ENCODE measurements at regions not wholly inside any gene's neighbourhood (a gene's known extent, or its start where the extent isn't known, plus 50 kb on each side); places are given as distances from the start of the nearest gene placed in this dataset.

- no peak for TF ChIP-seq SPI1 (IDR thresholded peaks at IDR 0.05; ENCODE audit: borderline replicate concordance, low read depth)
- TF ChIP-seq POLR2AphosphoS5 (IDR thresholded peaks at IDR 0.05; ENCODE audit: low read depth): no peak
- no peak for TF ChIP-seq GABPA (IDR thresholded peaks at IDR 0.05; ENCODE audit: low read depth)
- TF ChIP-seq REST (IDR thresholded peaks at IDR 0.05; ENCODE audit: insufficient replicate concordance, low read depth): no peak
- TF ChIP-seq CTCF (IDR thresholded peaks at IDR 0.05; ENCODE audit: insufficient read depth, low read length): no peak
- Histone ChIP-seq H3K27me3 (ENCODE audit: insufficient read depth, poor library complexity, severe bottlenecking) (peaks cover 8% of the 10 kb centered on the region), H3K4me3 (replicated peaks; ENCODE audit: insufficient read depth, low read length) (no peak overlapping the region), H3K27ac (replicated peaks) (no peak overlapping the region)
- DNase-seq (ENCODE audit: low read depth in 1 of 2, low spot score in 1 of 2): no peak
These were observed 158.9 kb downstream of the TMX1 start for GRCh38 chr14:51398898-51399297.

- TF ChIP-seq REST (IDR thresholded peaks at IDR 0.05; ENCODE audit: insufficient replicate concordance, low read depth) (no peak), GABPA (IDR thresholded peaks at IDR 0.05; ENCODE audit: low read depth) (no peak), POLR2AphosphoS5 (IDR thresholded peaks at IDR 0.05; ENCODE audit: low read depth) (no peak), SPI1 (IDR thresholded peaks at IDR 0.05; ENCODE audit: borderline replicate concordance, low read depth) (no peak), CTCF (IDR thresholded peaks at IDR 0.05; ENCODE audit: insufficient read depth, low read length) (no peak)
These were observed 160.1 kb downstream of the TMX1 start for GRCh38 chr14:51400139-51400538.

GRCh38 chr14:51401272-51401671 lies 161.2 kb downstream of the TMX1 start:
- DNase-seq (ENCODE audit: low read depth in 1 of 2, low spot score in 1 of 2): no peak
- H3K4me3 ChIP-seq (replicated peaks; ENCODE audit: insufficient read depth, low read length): no peak overlapping the region
- H3K27ac ChIP-seq (replicated peaks): no peak overlapping the region
- H3K27me3 ChIP-seq (ENCODE audit: insufficient read depth, poor library complexity, severe bottlenecking): peaks cover 8% of the 10 kb centered on the region
- TF ChIP-seq SPI1 (IDR thresholded peaks at IDR 0.05; ENCODE audit: borderline replicate concordance, low read depth) (no peak), CTCF (IDR thresholded peaks at IDR 0.05; ENCODE audit: insufficient read depth, low read length) (no peak), POLR2AphosphoS5 (IDR thresholded peaks at IDR 0.05; ENCODE audit: low read depth) (no peak), REST (IDR thresholded peaks at IDR 0.05; ENCODE audit: insufficient replicate concordance, low read depth) (no peak), GABPA (IDR thresholded peaks at IDR 0.05; ENCODE audit: low read depth) (no peak)

More at GRCh38 chr14:51400139-51400538, 160.1 kb downstream of the TMX1 start:
- DNase-seq (ENCODE audit: low read depth in 1 of 2, low spot score in 1 of 2): no peak
- H3K27me3 ChIP-seq (ENCODE audit: insufficient read depth, poor library complexity, severe bottlenecking): peaks cover 8% of the 10 kb centered on the region
- H3K4me3 ChIP-seq (replicated peaks; ENCODE audit: insufficient read depth, low read length): no peak overlapping the region
- H3K27ac ChIP-seq (replicated peaks): no peak overlapping the region
